Activated CD4-positive, alpha-beta T cell treated with anti-CD3 and anti-CD28 coated beads, Interleukin-10, Interleukin-2, amounts not matched to agents 100 ng/mL and 50 ng/mL, durations not matched to agents 16 hours and 8 hours (primary cell): ENCODE measurements at regions not wholly inside any gene's neighbourhood (a gene's known extent, or its start where the extent isn't known, plus 50 kb on each side); places are given as distances from the start of the nearest gene placed in this dataset.

Experiments used
- DNase-seq: peaks from one replicate; pipeline ENCODE4 v3.0.0-alpha.2; 2020

DNA sequence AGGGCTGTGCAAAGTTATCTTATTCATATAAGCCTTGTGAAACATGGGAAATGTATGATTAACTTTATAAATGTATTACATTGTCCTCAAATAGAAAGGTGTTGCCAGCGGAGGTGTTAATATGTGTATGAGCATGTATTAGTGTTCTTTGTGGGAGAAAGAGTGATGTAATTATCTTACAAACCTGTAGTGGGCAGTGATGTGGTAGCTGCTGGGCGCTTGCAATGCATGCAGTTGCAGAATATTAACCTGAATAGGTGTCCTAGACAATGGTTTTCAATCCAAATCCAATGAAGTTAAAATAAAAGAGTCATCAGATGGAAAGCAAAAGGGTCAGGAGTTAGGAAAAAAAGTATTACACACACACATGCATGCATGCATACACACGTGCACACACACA lies 881.3 kb upstream of the CADM2 start:
- no peak for DNase-seq

DNA sequence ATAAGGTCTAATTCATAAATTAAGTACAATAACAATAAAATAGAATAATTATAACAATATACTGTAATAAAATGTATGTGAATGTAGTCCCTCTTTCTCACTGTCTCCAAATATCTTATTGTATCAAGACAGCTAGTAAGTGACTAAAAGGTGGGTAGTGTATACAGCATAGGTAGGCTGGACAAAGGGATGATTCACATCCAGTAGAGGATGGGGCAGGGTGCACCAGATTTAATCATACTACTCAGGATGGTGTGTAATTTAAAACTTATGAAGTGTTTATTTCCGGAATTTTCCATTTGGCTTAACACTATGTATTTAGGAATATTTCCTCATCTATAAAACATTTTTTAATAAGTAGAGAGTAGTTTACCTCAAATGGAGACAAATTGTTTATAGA lies 876.1 kb upstream of the CADM2 start:
- DNase-seq, result no peak

- DNase-seq, result no peak
Measured at GRCh38 chr3:84092907-84093306, 865.9 kb upstream of the CADM2 start.

DNA sequence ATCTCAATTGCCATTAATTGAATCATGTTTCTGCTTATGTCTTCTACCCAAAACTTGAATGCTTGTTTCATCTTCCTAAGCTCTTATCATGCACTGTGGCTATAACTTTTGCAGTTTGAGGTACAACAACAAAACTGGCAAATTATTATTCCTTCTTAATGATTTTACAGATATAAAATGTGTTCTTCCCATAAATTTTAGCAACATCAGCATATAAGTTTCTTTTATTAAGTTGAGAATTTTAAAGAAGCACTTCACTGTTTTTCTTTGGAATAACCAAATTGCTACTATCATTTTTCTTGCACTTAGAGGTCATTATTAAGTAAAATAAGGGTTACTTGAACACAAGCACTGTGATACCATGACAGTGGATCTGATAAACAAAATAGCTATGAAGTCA lies 862.6 kb upstream of the CADM2 start:
- no peak for DNase-seq

DNA sequence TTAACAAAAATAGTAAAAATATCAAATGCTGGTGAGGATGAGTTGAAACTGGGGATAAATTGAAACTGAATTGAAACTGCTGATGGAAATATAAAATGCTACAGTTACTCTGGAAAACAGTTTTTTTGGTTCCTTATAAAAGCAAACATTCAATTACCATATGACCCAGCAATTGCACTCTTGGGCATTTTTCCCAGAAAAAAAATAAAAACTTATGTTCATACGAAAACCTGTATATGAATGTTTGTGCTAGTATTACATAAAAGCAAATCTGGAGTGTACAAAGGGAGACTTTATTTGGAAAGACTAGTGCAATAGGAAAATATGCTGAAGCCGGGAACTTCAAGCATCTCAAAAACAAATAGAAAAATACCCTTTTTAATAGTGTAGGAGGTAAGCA lies 857.9 kb upstream of the CADM2 start:
- DNase-seq, result no peak

GRCh38 chr3:84108442-84108971 lies 850.3 kb upstream of the CADM2 start:
- DNase-seq, result no peak

DNA sequence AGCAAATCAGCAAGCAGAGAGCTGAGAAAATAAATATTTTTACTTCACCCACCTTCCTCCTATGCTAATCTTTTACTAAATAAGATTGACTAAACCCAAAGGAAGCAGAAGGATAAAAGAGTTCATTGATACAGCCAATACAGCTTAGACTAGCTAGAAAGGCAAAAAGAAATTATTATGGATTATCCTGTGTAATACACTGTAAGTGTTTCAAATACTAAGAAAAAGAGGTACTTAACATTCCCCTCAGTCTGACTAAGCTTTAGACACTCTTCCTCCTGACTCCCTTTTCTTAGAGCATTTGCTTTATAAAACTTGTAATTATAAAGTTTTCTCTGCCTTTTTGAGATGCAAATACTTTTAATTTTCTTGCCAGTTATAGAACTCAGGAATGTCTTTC lies 848.9 kb upstream of the CADM2 start:
- no peak for DNase-seq

DNA sequence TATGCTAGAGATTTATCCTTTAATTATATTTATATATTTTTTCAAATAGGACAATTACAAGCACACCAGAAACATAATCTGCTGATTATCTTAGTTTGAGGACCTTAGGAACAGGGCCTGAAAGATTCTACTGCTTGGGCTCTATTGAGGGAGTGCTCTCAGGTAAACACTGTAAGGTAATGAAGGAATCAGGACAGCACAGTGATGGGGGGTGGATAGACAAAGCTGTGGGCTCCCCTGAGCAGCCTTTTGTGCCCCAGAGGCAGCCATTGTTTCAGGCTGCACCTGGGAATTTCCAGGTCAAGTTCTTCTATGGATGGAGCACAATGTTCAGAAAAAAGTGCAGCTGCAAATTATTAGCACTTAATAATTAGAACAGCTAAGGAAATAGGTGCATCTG lies 848.0 kb upstream of the CADM2 start:
- DNase-seq, result no peak

GRCh38 chr3:84125201-84125721 lies 833.5 kb upstream of the CADM2 start:
- no peak for DNase-seq

- DNase-seq, result no peak
Measured at GRCh38 chr3:84125760-84126159, 833.0 kb upstream of the CADM2 start.

DNA sequence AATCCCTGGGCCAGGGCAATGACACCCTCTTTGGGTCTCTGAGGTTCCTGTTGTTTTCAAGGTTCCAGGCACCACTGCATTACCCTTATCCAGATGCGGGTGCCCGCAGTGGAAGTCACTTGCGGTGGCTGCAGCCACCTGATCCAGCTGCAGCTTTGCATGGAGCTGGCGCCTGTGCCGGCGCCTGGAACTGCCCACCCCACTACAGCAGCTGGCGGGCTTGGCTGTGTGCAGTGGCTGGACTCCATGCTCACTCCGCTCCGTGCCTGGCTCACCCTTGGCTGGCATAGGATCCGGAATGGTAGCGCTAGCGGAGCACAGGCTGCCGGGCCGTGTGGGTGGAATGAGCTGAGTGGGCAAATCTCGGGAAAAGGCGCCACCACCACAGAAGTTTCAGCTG lies 832.6 kb upstream of the CADM2 start:
- DNase-seq, result no peak

DNA sequence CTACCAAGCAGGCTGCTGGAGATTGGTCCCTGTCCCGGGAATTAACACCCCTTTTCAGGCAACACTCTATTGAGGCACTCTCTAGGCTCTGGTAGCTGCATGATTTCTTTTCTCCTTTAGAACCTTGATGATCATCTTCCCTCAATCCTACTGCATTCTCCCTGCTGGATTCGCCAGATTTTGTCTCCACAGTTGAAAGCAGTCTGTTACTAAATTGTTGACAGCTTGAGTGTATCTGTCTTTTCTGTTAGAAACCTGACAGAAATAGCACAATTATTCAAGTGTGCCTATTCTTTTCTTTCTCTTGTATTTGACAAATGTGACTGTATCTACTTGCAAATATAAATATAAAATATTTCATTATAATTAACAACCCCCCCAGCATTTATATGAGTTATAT lies 830.8 kb upstream of the CADM2 start:
- DNase-seq, result no peak

- no peak for DNase-seq
Measured at GRCh38 chr3:84136425-84136824, 822.4 kb upstream of the CADM2 start.

GRCh38 chr3:84140631-84141030 lies 818.2 kb upstream of the CADM2 start:
- DNase-seq, result no peak

DNA sequence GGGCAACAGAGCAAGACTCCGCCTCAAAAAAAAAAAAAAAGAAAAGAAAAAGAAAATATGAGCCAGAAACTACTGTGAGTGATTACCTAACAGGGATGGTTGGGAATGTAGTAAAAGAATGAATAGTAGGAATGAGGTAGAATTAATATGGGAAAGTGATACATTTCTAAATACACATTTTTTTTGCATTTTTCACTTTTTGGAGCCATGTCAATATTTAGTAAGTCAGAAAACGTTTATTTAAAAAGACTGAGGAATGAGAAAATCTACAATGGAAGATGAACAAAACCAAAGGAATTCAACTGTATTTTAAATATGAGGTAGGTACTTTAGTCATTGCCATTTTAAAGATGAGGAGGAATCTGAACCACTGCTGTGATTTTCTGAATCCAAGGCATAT lies 817.2 kb upstream of the CADM2 start:
- DNase-seq, result no peak

- no peak for DNase-seq
Measured at GRCh38 chr3:84165328-84165727, 793.5 kb upstream of the CADM2 start.

GRCh38 chr3:84175449-84175848 lies 783.3 kb upstream of the CADM2 start:
- DNase-seq, result no peak

GRCh38 chr3:84184937-84185336 lies 773.9 kb upstream of the CADM2 start:
- DNase-seq, result no peak

GRCh38 chr3:84194029-84194428 lies 764.8 kb upstream of the CADM2 start:
- DNase-seq, result no peak

- DNase-seq, result no peak
Measured at GRCh38 chr3:84209474-84209873, 749.3 kb upstream of the CADM2 start.

- no peak for DNase-seq
Measured at GRCh38 chr3:84223512-84223911, 735.3 kb upstream of the CADM2 start.

- no peak for DNase-seq
Measured at GRCh38 chr3:84224262-84224661, 734.5 kb upstream of the CADM2 start.

DNA sequence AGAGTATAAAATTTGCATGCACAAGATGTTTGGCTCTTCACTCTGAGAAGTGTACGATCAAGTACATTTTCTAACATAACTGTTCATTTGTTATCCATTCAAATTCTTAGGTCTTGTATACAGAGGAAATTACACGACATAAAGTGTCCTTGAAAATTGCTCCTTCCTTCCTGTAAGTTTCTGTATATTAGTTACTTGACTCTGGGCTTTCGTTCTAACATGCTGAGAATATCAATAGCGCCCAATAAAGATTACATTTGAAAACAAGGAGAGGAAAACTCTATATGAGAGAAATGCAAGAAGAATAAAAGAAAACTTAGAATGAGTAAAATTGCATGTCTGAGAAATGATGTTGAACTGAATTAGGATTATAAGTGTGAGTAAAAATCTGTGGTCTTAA lies 722.5 kb upstream of the CADM2 start:
- no peak for DNase-seq

GRCh38 chr3:84245789-84246188 lies 713.0 kb upstream of the CADM2 start:
- DNase-seq, result no peak

- no peak for DNase-seq
Measured at GRCh38 chr3:84260596-84260995, 698.2 kb upstream of the CADM2 start.

- DNase-seq, result no peak
Measured at GRCh38 chr3:84265768-84266167, 693.0 kb upstream of the CADM2 start.
